A549 (cell line): ENCODE measurements at regions not wholly inside any gene's neighbourhood (a gene's known extent, or its start where the extent isn't known, plus 50 kb on each side); places are given as distances from the start of the nearest gene placed in this dataset.

Experiments
- KDM1A ChIP-seq: fragments of 200-600 bp; sonication (generic); IDR thresholded peaks from 2 replicates; pipeline ENCODE4 v1.6.1; 2016; ENCODE audit warnings: low read depth, mild to moderate bottlenecking
- PBX3 ChIP-seq: IDR thresholded peaks from 2 replicates; pipeline ENCODE4 v1.6.1; 2012
- PHF8 ChIP-seq: fragments of 200-600 bp; sonication (generic); IDR thresholded peaks from 2 replicates; pipeline ENCODE4 v1.6.1; 2016; ENCODE audit warnings: low read depth, mild to moderate bottlenecking, antibody characterized with exemption, moderate library complexity, borderline replicate concordance
- POLR2A ChIP-seq: IDR thresholded peaks from 2 replicates; pipeline ENCODE4 v1.6.1; 2012; ENCODE audit warnings: mild to moderate bottlenecking, low read length
- RAD21 ChIP-seq, 2 experiments: fragments of >200 bp in 1 of 2; sonication (Bioruptor Twin) in 1 of 2; formaldehyde crosslinking in 1 of 2; IDR thresholded peaks in 1 of 2; conservative IDR thresholded peaks in 1 of 2; 2 replicates in 1 of 2; 3 replicates in 1 of 2; pipeline ENCODE4 v1.6.1; 2012 to 2018; ENCODE audit warnings: inconsistent platforms in 1 of 2
- TF ChIP-seq, protein P1 (sequence below): fragments of >200 bp; sonication (Bioruptor Twin); formaldehyde crosslinking; IDR thresholded peaks from 3 replicates; pipeline ENCODE4 v1.5.1; 2016

DNA sequence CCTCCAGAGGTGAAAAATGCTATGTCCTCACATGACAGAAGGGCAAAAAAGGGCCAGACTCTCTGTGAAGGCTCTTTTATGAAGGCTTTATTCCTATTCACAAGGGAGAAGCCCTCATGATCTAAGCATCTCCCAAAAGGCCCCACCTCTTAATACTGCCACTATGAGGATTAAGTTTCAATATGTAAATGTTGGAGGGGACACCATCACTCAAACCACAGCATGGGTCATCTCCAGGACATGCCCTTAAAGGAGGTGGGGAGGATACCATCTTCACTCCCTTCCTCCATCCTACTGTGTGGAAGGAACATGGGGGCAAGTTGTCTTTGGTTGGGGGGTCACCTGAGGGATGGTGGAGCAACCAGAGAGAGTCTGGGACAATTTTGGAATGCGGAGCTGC, 170.1 kb downstream of the TRIM33 start:
- TF ChIP-seq POLR2A (no peak), KDM1A (no peak), PHF8 (no peak), PBX3 (no peak), RAD21 (conservative IDR thresholded peaks at IDR 0.05 in 1 of 2, IDR thresholded peaks at IDR 0.05 in 1 of 2) (no peak)
- TF ChIP-seq, protein P1, sequence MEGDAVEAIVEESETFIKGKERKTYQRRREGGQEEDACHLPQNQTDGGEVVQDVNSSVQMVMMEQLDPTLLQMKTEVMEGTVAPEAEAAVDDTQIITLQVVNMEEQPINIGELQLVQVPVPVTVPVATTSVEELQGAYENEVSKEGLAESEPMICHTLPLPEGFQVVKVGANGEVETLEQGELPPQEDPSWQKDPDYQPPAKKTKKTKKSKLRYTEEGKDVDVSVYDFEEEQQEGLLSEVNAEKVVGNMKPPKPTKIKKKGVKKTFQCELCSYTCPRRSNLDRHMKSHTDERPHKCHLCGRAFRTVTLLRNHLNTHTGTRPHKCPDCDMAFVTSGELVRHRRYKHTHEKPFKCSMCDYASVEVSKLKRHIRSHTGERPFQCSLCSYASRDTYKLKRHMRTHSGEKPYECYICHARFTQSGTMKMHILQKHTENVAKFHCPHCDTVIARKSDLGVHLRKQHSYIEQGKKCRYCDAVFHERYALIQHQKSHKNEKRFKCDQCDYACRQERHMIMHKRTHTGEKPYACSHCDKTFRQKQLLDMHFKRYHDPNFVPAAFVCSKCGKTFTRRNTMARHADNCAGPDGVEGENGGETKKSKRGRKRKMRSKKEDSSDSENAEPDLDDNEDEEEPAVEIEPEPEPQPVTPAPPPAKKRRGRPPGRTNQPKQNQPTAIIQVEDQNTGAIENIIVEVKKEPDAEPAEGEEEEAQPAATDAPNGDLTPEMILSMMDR = no peak
